ENCODE measurements at regions not wholly inside any gene's neighbourhood (a gene's known extent, or its start where the extent isn't known, plus 50 kb on each side); places are given as distances from the start of the nearest gene placed in this dataset.

DNA sequence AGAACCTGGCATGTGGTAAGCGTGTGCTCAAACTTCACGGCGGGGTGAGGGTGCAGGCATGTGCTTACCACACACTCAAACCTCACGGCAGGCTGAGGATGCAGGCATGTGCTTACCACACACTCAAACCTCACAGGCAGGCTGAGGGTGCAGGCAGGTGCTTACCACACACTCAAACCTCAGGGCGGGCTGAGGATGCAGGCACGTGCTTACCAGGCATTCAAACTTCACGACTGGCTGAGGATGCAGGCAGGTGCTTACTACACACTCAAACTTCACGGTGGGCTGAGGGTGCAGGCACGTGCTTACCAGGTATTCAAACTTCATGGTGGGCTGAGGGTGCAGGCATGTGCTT, 105.0 kb upstream of the ALKAL2 start:
- H4K20me1 ChIP-seq (ENCODE audit: insufficient read depth, low read length), result no peaks in the 10 kb centered on the region
- no peak for ATAC-seq
- H3K9ac ChIP-seq (ENCODE audit: insufficient read depth, low read depth, low read length), result no peak overlapping the region
- peaks cover 3 to 58% of the 10 kb centered on the region in 2 experiments for H3K27me3 ChIP-seq (ENCODE audit: control insufficient read depth in 1 of 2, insufficient read depth in 2 of 2, low read length in 2 of 2)
- TF ChIP-seq TBL1XR1 (IDR thresholded peaks at IDR 0.05; ENCODE audit: borderline replicate concordance, low read length, partially characterized antibody), result no peak
- no peak for TF ChIP-seq ATF3 (CRISPR knock-in tag; IDR thresholded peaks at IDR 0.05)
- peak; percentile 48; the same call in 1 of the 2 replicates for TF ChIP-seq MNT (IDR thresholded peaks at IDR 0.05)
- H2AFZ ChIP-seq (ENCODE audit: low read length), result no peak overlapping the region
- in situ Hi-C loops (cut with HindIII; ENCODE audit: extremely low pct_ligation_motif_present, low pct_unique_long_range_greater_than_20kb) (no loop called here), intact Hi-C loops (cut with micrococcal nuclease; ENCODE audit: unreplicated experiment) (no loop called here)
- H3K36me3 ChIP-seq (replicated peaks in 1 of 2; ENCODE audit: control insufficient read depth in 1 of 2, insufficient read depth in 2 of 2, low read length in 2 of 2), result no peaks in the 10 kb centered on the region
- no peak overlapping the region for H3K4me3 ChIP-seq (replicated peaks in 1 of 3; ENCODE audit: insufficient read depth in 1 of 3, low read depth in 2 of 3, low read length in 3 of 3)
- CTCF ChIA-PET (ENCODE audit: low intra/inter-chr PET ratio, low total read pairs), result no interaction called here
- DNase-seq (ENCODE audit: low spot score), result no peak
- H3K4me1 ChIP-seq (ENCODE audit: insufficient read depth, low read length), result no peaks in the 10 kb centered on the region
- FAIRE-seq, result no peak
- no TSS peak for BruUV-seq (replicated peaks)
- no peaks in the 10 kb centered on the region for H3K79me2 ChIP-seq (ENCODE audit: insufficient read depth, low read length)
- WGBS (ENCODE audit: low lambda C conversion rate), result 25% methylated on average over 9 of the region's 9 CpGs
- H3K4me2 ChIP-seq (ENCODE audit: low read depth, low read length), result no peak overlapping the region
- POLR2A ChIA-PET, result no interaction called here
- no peak overlapping the region for H3K27ac ChIP-seq (ENCODE audit: extremely low read length, insufficient read depth, low read length)
- peaks cover 10% of the 10 kb centered on the region; the same call in 1 of the 2 replicates for H3K9me3 ChIP-seq (ENCODE audit: low read length)

- no peak overlapping the region for H3K4me3 ChIP-seq (replicated peaks in 1 of 3; ENCODE audit: insufficient read depth in 1 of 3, low read depth in 2 of 3, low read length in 3 of 3)
- no peak overlapping the region for H3K9ac ChIP-seq (ENCODE audit: insufficient read depth, low read depth, low read length)
- no peak for TF ChIP-seq RORA (CRISPR knock-in tag; IDR thresholded peaks at IDR 0.05)
- no peak for TF ChIP-seq DDIT3 (CRISPR knock-in tag; IDR thresholded peaks at IDR 0.05)
- TF ChIP-seq MNT (IDR thresholded peaks at IDR 0.05), result peak; percentile 57; the same call in 1 of the 2 replicates
- TF ChIP-seq RCOR2 (CRISPR knock-in tag; IDR thresholded peaks at IDR 0.05), result no peak
- no peak for TF ChIP-seq ZNF30 (CRISPR knock-in tag; IDR thresholded peaks at IDR 0.05)
- no peaks in the 10 kb centered on the region for H3K4me1 ChIP-seq (ENCODE audit: insufficient read depth, low read length)
- no peaks in the 10 kb centered on the region for H4K20me1 ChIP-seq (ENCODE audit: insufficient read depth, low read length)
- no peaks in the 10 kb centered on the region for H3K36me3 ChIP-seq (replicated peaks in 1 of 2; ENCODE audit: control insufficient read depth in 1 of 2, insufficient read depth in 2 of 2, low read length in 2 of 2)
- no peak overlapping the region for H2AFZ ChIP-seq (ENCODE audit: low read length)
- CTCF ChIA-PET (ENCODE audit: low intra/inter-chr PET ratio, low total read pairs), result no interaction called here
- H3K27me3 ChIP-seq (ENCODE audit: control insufficient read depth in 1 of 2, insufficient read depth in 2 of 2, low read length in 2 of 2), result peaks cover 5 to 56% of the 10 kb centered on the region in 2 experiments
- BruUV-seq (replicated peaks), result no TSS peak
- ATAC-seq (no peak), FAIRE-seq (no peak), DNase-seq (ENCODE audit: low spot score) (no peak)
- no peak overlapping the region for H3K27ac ChIP-seq (ENCODE audit: extremely low read length, insufficient read depth, low read length)
- 51% methylated on average over 30 of the region's 32 CpGs for WGBS (ENCODE audit: low lambda C conversion rate)
- intact Hi-C loops (cut with micrococcal nuclease; ENCODE audit: unreplicated experiment) (no loop called here), in situ Hi-C loops (cut with HindIII; ENCODE audit: extremely low pct_ligation_motif_present, low pct_unique_long_range_greater_than_20kb) (no loop called here)
- no peak overlapping the region for H3K4me2 ChIP-seq (ENCODE audit: low read depth, low read length)
- H3K9me3 ChIP-seq (ENCODE audit: low read length), result peaks cover 10% of the 10 kb centered on the region; the same call in 1 of the 2 replicates
- no peaks in the 10 kb centered on the region for H3K79me2 ChIP-seq (ENCODE audit: insufficient read depth, low read length)
- POLR2A ChIA-PET, result no interaction called here
Observed at GRCh38 chr2:392181-392925, 104.5 kb upstream of the ALKAL2 start.

All from HepG2 (cell line).